CD4-positive, alpha-beta T cell treated with Interleukin-4 for 4 hours (primary cell): ENCODE measurements at regions not wholly inside any gene's neighbourhood (a gene's known extent, or its start where the extent isn't known, plus 50 kb on each side); places are given as distances from the start of the nearest gene placed in this dataset.
"Not testable (repeated sequence)": the region's sequence is repeated elsewhere in the genome, so short reads cannot be mapped to it uniquely, and the experiment has no call there.

ENCODE experiments used
- DNase-seq: peaks from one replicate; pipeline ENCODE4 v3.0.0-alpha.2; 2020

DNA sequence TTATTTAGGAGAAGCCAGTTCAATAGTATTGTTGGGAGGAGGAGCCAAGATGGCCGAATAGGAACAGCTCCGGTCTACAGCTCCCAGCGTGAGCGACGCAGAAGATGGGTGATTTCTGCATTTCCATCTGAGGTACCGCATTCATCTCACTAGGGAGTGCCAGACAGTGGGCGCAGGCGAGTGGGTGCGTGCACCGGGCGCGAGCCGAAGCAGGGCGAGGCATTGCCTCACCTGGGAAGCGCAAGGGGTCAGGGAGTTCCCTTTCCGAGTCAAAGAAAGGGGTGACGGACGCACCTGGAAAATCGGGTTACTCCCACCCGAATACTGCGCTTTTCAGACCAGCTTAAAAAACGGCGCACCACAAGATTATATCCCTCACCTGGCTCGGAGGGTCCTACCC lies 403.2 kb upstream of the SMIM31 start:
- not testable (repeated sequence) for DNase-seq

- no peak for DNase-seq
These were observed 396.0 kb upstream of the SMIM31 start for GRCh38 chr4:164357957-164358356.

DNA sequence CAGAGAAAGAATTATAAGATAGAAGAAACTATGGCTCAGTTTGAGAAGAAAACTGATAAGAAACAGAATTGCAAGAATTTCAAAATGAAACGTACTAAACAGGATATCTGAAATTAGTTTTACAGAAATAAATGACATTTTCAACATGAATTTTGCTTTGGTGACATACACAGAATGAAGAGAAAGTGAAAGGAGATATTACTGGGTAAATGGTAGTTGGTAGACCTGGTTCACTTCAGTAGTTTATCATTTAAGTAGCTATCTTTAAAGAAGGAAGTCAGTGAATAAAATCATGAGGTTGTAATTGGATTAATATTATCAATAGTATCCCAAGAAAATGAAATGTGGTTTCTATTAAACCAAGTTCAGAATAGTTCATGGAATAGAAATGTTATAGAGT lies 395.5 kb upstream of the SMIM31 start:
- DNase-seq = no peak

GRCh38 chr4:164359881-164360280 lies 394.1 kb upstream of the SMIM31 start:
- DNase-seq = no peak

DNA sequence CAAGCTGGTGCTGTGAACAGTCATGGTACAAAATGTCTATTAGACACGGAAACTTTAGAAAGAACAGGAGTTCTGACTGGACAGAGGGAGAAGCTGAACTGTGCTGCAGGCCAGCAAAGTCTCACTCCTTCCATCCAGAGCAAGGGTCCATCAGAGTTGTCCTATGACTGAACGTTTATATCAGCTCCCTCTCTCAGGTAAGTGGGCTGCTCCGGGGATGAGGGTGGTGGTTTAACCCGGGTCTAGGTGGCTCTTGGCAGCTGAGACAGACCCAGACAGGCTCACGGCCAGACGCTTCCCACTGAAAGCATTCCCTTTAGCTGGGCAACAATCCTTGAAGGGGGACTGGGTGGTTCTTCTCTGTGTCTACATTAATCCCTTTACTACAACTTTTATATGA lies 385.0 kb upstream of the SMIM31 start:
- DNase-seq = no peak

GRCh38 chr4:164373021-164373420 lies 380.9 kb upstream of the SMIM31 start:
- no peak for DNase-seq

GRCh38 chr4:164377277-164377676 lies 376.7 kb upstream of the SMIM31 start:
- DNase-seq = no peak

DNA sequence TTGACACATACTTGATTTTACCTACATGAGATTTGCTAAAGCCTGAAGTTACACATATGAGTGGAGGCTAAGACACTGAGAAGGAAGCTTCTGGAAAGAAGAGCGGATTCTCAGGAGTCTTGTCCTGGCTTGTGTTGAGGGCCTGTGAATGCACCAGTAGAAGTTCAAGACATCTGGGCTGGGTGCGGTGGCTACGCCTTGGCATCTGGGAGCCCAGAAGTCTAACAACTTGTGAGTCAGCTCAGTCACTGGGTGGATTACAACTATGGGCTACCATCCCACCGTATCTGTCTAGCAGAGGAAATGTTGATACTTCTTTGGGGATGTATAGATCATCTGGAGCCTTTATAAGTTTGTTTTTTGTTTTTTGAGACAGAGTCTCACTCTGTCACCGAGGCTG lies 375.6 kb upstream of the SMIM31 start:
- DNase-seq = no peak

GRCh38 chr4:164379694-164380093 lies 374.2 kb upstream of the SMIM31 start:
- DNase-seq = no peak

GRCh38 chr4:164381859-164382258 lies 372.1 kb upstream of the SMIM31 start:
- no peak for DNase-seq

GRCh38 chr4:164383058-164383357 lies 370.9 kb upstream of the SMIM31 start:
- no peak for DNase-seq

- DNase-seq = no peak
These were observed 370.3 kb upstream of the SMIM31 start for GRCh38 chr4:164383358-164384220.

- DNase-seq = no peak
These were observed 369.5 kb upstream of the SMIM31 start for GRCh38 chr4:164384416-164384815.

GRCh38 chr4:164396439-164396838 lies 357.5 kb upstream of the SMIM31 start:
- no peak for DNase-seq

- DNase-seq = no peak
These were observed 351.4 kb upstream of the SMIM31 start for GRCh38 chr4:164402554-164402953.

- no peak for DNase-seq
These were observed 348.2 kb upstream of the SMIM31 start for GRCh38 chr4:164405774-164406173.

- DNase-seq = no peak
These were observed 345.1 kb upstream of the SMIM31 start for GRCh38 chr4:164408831-164409230.

DNA sequence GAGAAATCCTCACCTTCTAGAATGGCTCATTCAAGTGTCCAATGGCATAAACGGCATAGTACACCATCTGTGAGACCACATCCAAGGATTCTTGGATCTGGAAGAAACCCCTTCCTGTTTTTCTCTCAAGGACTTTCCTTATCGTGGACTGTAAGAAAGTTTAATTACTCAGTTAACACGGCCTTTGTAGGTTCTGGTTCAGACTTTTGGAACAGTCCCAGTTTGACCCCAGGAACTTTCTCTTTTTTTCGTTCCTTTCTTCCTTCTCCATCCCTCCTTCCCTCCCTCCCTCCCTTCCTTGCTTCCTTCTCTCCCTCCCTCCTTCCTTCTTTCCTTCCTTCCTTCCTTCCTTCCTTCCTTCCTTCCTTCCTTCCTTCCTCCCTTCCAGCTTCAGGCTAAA lies 343.5 kb upstream of the SMIM31 start:
- no peak for DNase-seq

DNA sequence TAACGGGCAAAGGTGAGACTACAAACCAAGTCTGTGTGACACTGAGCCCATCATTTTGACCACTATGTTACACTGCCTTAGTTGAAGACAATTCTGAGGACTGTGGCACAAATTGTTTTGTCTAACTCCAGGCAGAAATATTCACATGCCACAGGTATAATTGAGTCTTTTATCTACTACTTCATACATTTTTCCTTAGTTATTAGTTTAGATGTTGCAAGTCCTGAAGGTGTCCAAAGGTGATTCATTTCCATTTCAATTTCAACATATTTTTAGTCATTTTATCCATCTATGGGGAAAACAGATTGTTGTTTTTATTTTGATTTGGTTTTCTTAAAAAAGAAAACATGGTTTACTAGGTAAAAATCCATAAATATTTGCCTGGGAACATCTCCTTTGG lies 341.7 kb upstream of the SMIM31 start:
- DNase-seq = no peak

DNA sequence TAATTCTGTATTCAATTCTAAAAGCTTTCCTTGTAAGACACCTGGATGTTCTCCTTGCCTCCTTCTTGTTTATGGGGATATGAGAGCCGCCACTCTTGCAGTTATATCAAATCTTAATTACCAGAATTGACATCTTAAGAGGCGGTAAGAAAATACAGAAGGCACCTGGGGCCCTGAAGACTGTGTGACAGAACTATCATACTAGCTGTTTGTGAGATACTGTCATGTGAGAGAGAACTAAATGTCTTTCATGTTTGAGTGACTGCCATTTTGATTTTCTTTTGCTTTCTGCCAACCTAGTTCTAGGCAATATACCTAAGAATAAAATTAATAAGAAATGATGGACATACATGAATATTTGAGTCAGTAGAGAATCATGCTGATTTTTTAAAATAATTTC lies 340.2 kb upstream of the SMIM31 start:
- DNase-seq = no peak

GRCh38 chr4:164423819-164424218 lies 330.1 kb upstream of the SMIM31 start:
- no peak for DNase-seq

DNA sequence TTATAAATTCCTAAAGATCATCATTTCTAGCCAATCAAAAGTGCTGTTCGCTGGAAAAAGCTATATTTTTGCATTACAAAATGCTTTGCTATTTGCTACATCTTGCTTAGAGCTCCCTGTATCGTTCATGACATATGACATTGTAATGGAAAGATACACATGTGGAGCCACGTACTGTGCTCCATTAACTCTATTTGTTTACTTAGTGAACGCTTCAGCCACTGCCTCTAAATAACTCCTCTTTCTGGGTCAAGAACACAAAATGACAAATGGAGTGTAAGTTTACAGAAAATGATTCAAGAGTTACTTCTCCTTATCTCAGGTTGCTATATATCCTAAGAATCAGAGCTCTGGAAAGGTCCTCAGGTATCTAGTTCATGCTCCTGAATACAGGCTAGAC lies 329.1 kb upstream of the SMIM31 start:
- no peak for DNase-seq

GRCh38 chr4:164428561-164428960 lies 325.4 kb upstream of the SMIM31 start:
- DNase-seq = no peak

GRCh38 chr4:164438321-164438720 lies 315.6 kb upstream of the SMIM31 start:
- no peak for DNase-seq

DNA sequence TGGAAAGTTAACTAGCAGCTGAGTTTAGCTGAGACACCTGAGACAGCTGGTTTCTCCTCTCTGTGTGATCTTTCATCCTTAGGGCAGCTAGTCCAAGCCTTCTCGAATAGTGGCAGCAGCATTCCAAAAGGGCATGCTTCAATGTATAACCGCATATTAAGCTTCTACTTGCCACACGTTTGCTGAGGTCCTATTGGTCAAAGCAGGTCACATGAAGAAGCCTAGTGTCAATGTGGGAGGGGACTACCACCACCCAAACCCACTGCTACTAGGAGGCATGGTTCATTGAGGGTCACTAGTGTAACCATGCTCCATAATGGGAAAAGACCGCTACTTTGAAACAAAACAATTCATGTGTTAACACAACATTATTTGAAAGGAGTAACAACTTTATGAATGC lies 314.9 kb upstream of the SMIM31 start:
- no peak for DNase-seq
